Panc1 (cell line): ENCODE measurements at regions not wholly inside any gene's neighbourhood (a gene's known extent, or its start where the extent isn't known, plus 50 kb on each side); places are given as distances from the start of the nearest gene placed in this dataset.

Experiments used
- ATAC-seq: fragments of 200-7000 bp; cut with Tn5 transposase; 2 replicates; pipeline ENCODE4 v1.9.1; 2020; ENCODE audit warnings: mild to moderate bottlenecking, moderate library complexity
- BruUV-seq: library from RNA; stranded (reverse); fragments of 400-500 nt; replicated peaks from 2 replicates; lab custom pipeline; 2021; lab: Mats Ljungman, UMichigan
- CTCF ChIA-PET: fragments of 300-600 bp; sonication (Branson Sonifier 250); formaldehyde crosslinking; loops from one replicate; lab custom pipeline; 2022; ENCODE audit warnings: antibody characterized with exemption; lab: Charles Lee
- POLR2A ChIA-PET: fragments of 300-600 bp; sonication (Branson Sonifier 250); formaldehyde crosslinking; loops from one replicate; lab custom pipeline; 2022; ENCODE audit warnings: antibody characterized with exemption; lab: Charles Lee
- DNase-seq: peaks from one replicate; pipeline ENCODE4 v3.0.0-alpha.2; 2010; ENCODE audit warnings: low read depth, low spot score
- H3K27ac ChIP-seq: 2 replicates; pipeline ENCODE4 v1.5.1; 2011; ENCODE audit warnings: mild to moderate bottlenecking, low read length, inconsistent platforms
- H3K27me3 ChIP-seq: fragments of 200-500 bp; sonication (Bioruptor generic); 2 replicates; pipeline ENCODE4 v1.6.0; 2014; ENCODE audit warnings: low read length, inconsistent platforms; ENCODE audit not compliant: control insufficient read depth, insufficient read depth
- H3K36me3 ChIP-seq: fragments of 200-500 bp; sonication (Bioruptor generic); 2 replicates; pipeline ENCODE4 v1.5.1; 2014; ENCODE audit warnings: inconsistent platforms, mild to moderate bottlenecking, low read length, moderate library complexity; ENCODE audit not compliant: control insufficient read depth, insufficient read depth
- H3K4me1 ChIP-seq: 2 replicates; pipeline ENCODE4 v1.5.1; 2011; ENCODE audit warnings: inconsistent platforms, mild to moderate bottlenecking, low read length, moderate library complexity; ENCODE audit not compliant: control insufficient read depth, insufficient read depth
- H3K4me3 ChIP-seq, 2 experiments: 2 replicates each; pipeline ENCODE4 v1.5.1; 2011 to 2012; ENCODE audit warnings: low read depth in 2 of 2, low read length in 2 of 2, mild to moderate bottlenecking in 2 of 2, inconsistent platforms in 1 of 2, moderate library complexity in 1 of 2
- H3K9me3 ChIP-seq: fragments of 200-500 bp; sonication (Bioruptor generic); 2 replicates; pipeline ENCODE4 v1.5.1; 2014; ENCODE audit warnings: low read depth, mild to moderate bottlenecking, inconsistent platforms, low read length, moderate library complexity; ENCODE audit not compliant: control insufficient read depth, insufficient read depth
- POLR2AphosphoS5 ChIP-seq: IDR thresholded peaks from 2 replicates; pipeline ENCODE4 v1.6.1; 2012; ENCODE audit warnings: mild to moderate bottlenecking, low read depth, low read length, moderate library complexity
- REST ChIP-seq, 2 experiments: IDR thresholded peaks; 2 replicates each; pipeline ENCODE4 v1.6.1; 2011 to 2012; ENCODE audit warnings: low read depth in 2 of 2, control low read depth in 1 of 2, low read length in 1 of 2, mild to moderate bottlenecking in 1 of 2, moderate library complexity in 1 of 2; ENCODE audit not compliant: insufficient read depth in 1 of 2
- SIN3A ChIP-seq: IDR thresholded peaks from 2 replicates; pipeline ENCODE4 v1.6.1; 2012; ENCODE audit warnings: low read depth, mild to moderate bottlenecking, low read length, moderate library complexity, borderline replicate concordance; ENCODE audit not compliant: insufficient read depth
- TCF7L2 ChIP-seq: IDR thresholded peaks from 2 replicates; pipeline ENCODE4 v1.6.1; 2011; ENCODE audit warnings: mild to moderate bottlenecking, low read depth, low read length, inconsistent platforms
- in situ Hi-C: cut with HindIII; loops from 2 replicates; pipeline ENCODE4 v1.10.0; 2016; ENCODE audit warnings: low sequenced_read_pairs, low pct_unique_long_range_greater_than_20kb
- intact Hi-C: fragments of 100-400 bp; cut with micrococcal nuclease; formaldehyde crosslinking; loops from one replicate; pipeline ENCODE4 v1.10.0; 2022; ENCODE audit not compliant: unreplicated experiment
- TF ChIP-seq, protein P1 (sequence below): fragments of 450-650 bp; IDR thresholded peaks from 2 replicates; pipeline ENCODE4 v1.5.1; 2017; ENCODE audit warnings: mild to moderate bottlenecking

- Histone ChIP-seq H3K36me3 (no peaks in the 10 kb centered on the region), H3K27me3 (no peaks in the 10 kb centered on the region), H3K9me3 (no peaks in the 10 kb centered on the region), H3K4me3 (no peak overlapping the region), H3K27ac (no peak overlapping the region), H3K4me1 (no peaks in the 10 kb centered on the region)
- ChIA-PET POLR2A (no interaction called here), CTCF (interaction anchor here (0.5 kb wide), 1 partner anchor 36 kb away, joined by 4 read pairs; no protein-coding TSS in a partner anchor)
- ATAC-seq (no peak), DNase-seq (no peak)
- TF ChIP-seq SIN3A: no peak
- peak; percentile 40; the same call in 1 of the 2 replicates for TF ChIP-seq TCF7L2
- TF ChIP-seq REST (IDR thresholded peaks at IDR 0.05; ENCODE audit: insufficient read depth in 1 of 2, low read depth in 2 of 2, low read length in 1 of 2): no peak
- TF ChIP-seq, protein P1, sequence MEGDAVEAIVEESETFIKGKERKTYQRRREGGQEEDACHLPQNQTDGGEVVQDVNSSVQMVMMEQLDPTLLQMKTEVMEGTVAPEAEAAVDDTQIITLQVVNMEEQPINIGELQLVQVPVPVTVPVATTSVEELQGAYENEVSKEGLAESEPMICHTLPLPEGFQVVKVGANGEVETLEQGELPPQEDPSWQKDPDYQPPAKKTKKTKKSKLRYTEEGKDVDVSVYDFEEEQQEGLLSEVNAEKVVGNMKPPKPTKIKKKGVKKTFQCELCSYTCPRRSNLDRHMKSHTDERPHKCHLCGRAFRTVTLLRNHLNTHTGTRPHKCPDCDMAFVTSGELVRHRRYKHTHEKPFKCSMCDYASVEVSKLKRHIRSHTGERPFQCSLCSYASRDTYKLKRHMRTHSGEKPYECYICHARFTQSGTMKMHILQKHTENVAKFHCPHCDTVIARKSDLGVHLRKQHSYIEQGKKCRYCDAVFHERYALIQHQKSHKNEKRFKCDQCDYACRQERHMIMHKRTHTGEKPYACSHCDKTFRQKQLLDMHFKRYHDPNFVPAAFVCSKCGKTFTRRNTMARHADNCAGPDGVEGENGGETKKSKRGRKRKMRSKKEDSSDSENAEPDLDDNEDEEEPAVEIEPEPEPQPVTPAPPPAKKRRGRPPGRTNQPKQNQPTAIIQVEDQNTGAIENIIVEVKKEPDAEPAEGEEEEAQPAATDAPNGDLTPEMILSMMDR: no peak
- no peak for TF ChIP-seq POLR2AphosphoS5
- in situ Hi-C loops (no loop called here), intact Hi-C loops (no loop called here)
- no TSS peak for BruUV-seq
Measured at GRCh38 chr12:90858252-90858651, 96.7 kb downstream of the CCER1 start.

- ChIA-PET CTCF (no interaction called here), POLR2A (no interaction called here)
- ATAC-seq (no peak), DNase-seq (no peak)
- intact Hi-C loops (no loop called here), in situ Hi-C loops (no loop called here)
- Histone ChIP-seq H3K36me3 (no peaks in the 10 kb centered on the region), H3K27ac (no peak overlapping the region), H3K9me3 (no peaks in the 10 kb centered on the region), H3K4me1 (no peaks in the 10 kb centered on the region), H3K4me3 (no peak overlapping the region), H3K27me3 (no peaks in the 10 kb centered on the region)
- no TSS peak for BruUV-seq
- TF ChIP-seq POLR2AphosphoS5 (no peak), SIN3A (no peak), TCF7L2 (no peak), REST (IDR thresholded peaks at IDR 0.05; ENCODE audit: insufficient read depth in 1 of 2, low read depth in 2 of 2, low read length in 1 of 2) (no peak)
- TF ChIP-seq, protein P1: no peak
Measured at GRCh38 chr12:90855534-90855933, 99.4 kb downstream of the CCER1 start.
